ENCODE measurements at regions not wholly inside any gene's neighbourhood (a gene's known extent, or its start where the extent isn't known, plus 50 kb on each side); places are given as distances from the start of the nearest gene placed in this dataset.

DNA sequence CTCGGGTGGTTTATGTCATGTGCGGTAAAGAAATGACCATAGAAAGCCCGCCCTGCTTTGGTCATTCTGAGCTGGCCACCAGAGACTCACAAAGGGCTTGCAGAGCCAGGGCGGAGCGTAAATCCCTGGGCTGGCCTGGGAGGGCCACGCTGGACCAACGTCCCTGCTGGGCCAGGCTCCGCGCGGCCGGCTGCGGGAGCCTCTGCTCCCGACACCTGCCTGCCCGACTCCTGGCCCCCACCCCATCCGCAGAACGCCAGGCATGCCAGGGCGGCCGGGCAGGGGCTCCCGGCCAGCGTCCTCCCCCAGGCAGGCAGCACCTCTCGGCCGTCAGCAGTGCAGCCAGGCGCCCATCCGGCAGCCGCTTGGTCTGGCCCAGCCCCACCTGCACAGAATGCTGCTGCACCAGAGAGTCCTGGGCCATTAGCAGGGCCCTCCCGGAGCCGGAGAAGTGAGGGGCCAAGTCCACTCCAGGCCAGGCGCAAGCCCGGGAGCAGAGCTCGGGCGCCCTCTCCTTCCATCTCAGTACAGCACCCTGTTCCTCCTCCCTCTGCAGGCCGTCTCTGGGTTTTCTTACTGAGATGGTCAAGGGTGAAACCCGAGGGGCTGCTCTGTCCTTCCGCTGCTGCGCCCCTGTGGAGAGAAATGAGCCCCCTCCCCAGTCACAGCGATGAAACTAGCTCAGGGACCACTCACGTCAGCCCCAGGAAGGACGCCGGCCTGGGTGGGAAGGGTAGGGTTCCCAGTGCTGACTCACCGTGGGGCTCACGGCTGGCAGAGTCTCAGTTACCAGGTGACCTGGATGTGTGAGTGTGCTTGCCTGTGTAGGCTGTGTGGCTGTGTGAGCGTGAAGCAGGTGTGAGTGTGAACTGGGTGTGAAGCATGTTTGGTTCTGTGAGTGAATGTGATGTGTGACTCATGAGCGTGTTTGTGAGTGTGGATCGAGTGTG lies 83.3 kb downstream of the PTGR3 start (continued):
- no peak for TF ChIP-seq EGR1 (IDR thresholded peaks at IDR 0.05; ENCODE audit: low read depth)
- TF ChIP-seq CBX3 (IDR thresholded peaks at IDR 0.05; ENCODE audit: low read depth): no peak
- no peak for TF ChIP-seq EZH2 (IDR thresholded peaks at IDR 0.05)
- TF ChIP-seq, protein P1, sequence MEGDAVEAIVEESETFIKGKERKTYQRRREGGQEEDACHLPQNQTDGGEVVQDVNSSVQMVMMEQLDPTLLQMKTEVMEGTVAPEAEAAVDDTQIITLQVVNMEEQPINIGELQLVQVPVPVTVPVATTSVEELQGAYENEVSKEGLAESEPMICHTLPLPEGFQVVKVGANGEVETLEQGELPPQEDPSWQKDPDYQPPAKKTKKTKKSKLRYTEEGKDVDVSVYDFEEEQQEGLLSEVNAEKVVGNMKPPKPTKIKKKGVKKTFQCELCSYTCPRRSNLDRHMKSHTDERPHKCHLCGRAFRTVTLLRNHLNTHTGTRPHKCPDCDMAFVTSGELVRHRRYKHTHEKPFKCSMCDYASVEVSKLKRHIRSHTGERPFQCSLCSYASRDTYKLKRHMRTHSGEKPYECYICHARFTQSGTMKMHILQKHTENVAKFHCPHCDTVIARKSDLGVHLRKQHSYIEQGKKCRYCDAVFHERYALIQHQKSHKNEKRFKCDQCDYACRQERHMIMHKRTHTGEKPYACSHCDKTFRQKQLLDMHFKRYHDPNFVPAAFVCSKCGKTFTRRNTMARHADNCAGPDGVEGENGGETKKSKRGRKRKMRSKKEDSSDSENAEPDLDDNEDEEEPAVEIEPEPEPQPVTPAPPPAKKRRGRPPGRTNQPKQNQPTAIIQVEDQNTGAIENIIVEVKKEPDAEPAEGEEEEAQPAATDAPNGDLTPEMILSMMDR (IDR thresholded peaks at IDR 0.05 in 2 of 3, conservative IDR thresholded peaks at IDR 0.05 in 1 of 3; ENCODE audit: borderline replicate concordance in 1 of 3, insufficient read depth in 1 of 3, low read depth in 2 of 3, low read length in 2 of 3): no peak
- TF ChIP-seq CEBPB (IDR thresholded peaks at IDR 0.05; ENCODE audit: low read depth): no peak
- TF ChIP-seq, protein P2, sequence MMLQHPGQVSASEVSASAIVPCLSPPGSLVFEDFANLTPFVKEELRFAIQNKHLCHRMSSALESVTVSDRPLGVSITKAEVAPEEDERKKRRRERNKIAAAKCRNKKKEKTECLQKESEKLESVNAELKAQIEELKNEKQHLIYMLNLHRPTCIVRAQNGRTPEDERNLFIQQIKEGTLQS (IDR thresholded peaks at IDR 0.05): no peak
- TF ChIP-seq EZH2phosphoT487 (IDR thresholded peaks at IDR 0.05; ENCODE audit: borderline replicate concordance): no peak
- no peak for TF ChIP-seq SRF (IDR thresholded peaks at IDR 0.05; ENCODE audit: low read depth)
- no peak for TF ChIP-seq JUND (IDR thresholded peaks at IDR 0.05)

DNA sequence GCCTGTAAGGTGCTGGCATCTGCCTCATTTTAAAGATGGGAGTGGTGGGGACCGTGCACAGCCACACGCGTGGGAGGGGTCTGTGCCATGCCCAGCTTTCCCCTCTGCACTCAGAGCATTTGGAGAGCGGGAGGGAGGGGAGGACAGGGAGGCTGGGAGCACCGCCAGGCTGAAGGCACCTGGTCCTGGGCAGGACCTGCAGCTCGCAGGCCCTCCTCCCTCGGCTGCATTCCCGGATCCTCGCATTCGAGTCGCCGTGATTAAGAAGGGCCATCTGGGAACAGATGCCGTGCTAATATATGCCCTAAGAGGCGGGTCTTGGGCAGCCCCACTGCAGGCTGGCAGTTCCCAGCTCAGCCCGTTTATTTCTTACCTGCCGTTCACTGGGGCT lies 84.0 kb downstream of the PTGR3 start:
- H3K79me2 ChIP-seq (ENCODE audit: insufficient read depth, low read length): no peaks in the 10 kb centered on the region
- ATAC-seq (no peak), DNase-seq (ENCODE audit: low read depth, low spot score) (no peak)
- ChIA-PET POLR2A (no interaction called here), CTCF (no interaction called here), RAD21 (ENCODE audit: low non-redundant PET in 1 of 2, low total read pairs in 2 of 2, uncharacterized antibody in 2 of 2, unreplicated experiment in 2 of 2) (no interaction called here)
- no peak overlapping the region for H3K27ac ChIP-seq (ENCODE audit: low read depth, low read length)
- H3K4me1 ChIP-seq (ENCODE audit: control insufficient read depth in 1 of 2, insufficient read depth in 2 of 2, low read length in 2 of 2): peaks cover 0 to 9% of the 10 kb centered on the region in 2 experiments; a peak in 2 of 4 replicates
- H3K27me3 ChIP-seq (ENCODE audit: insufficient read depth, low read length): no peaks in the 10 kb centered on the region
- no peaks in the 10 kb centered on the region for H3K36me3 ChIP-seq (ENCODE audit: control insufficient read depth in 1 of 2, insufficient read depth in 2 of 2, low read length in 2 of 2)
- H3K4me3 ChIP-seq (replicated peaks in 1 of 2; ENCODE audit: low read depth in 1 of 2, low read length in 2 of 2): no peak overlapping the region
- H3K9me3 ChIP-seq (ENCODE audit: control insufficient read depth in 1 of 2, insufficient read depth in 1 of 2, low read depth in 1 of 2, low read length in 2 of 2): no peaks in the 10 kb centered on the region
- H3K9me2 ChIP-seq (ENCODE audit: insufficient read depth): no peaks in the 10 kb centered on the region
- no peak overlapping the region for H3K4me2 ChIP-seq (ENCODE audit: low read length)
- intact Hi-C loops (cut with micrococcal nuclease): no loop called here
- H3K9ac ChIP-seq (ENCODE audit: low read length): no peak overlapping the region
- TF ChIP-seq, protein P1 (IDR thresholded peaks at IDR 0.05 in 2 of 3, conservative IDR thresholded peaks at IDR 0.05 in 1 of 3; ENCODE audit: borderline replicate concordance in 1 of 3, insufficient read depth in 1 of 3, low read depth in 2 of 3, low read length in 2 of 3): no peak
- TF ChIP-seq EZH2phosphoT487 (IDR thresholded peaks at IDR 0.05; ENCODE audit: borderline replicate concordance) (no peak), SIN3A (IDR thresholded peaks at IDR 0.05; ENCODE audit: low read depth) (no peak), YY1 (IDR thresholded peaks at IDR 0.05; ENCODE audit: extremely low read depth, insufficient replicate concordance, low read depth, low read length) (no peak), CBX3 (IDR thresholded peaks at IDR 0.05; ENCODE audit: low read depth) (no peak), EGR1 (IDR thresholded peaks at IDR 0.05; ENCODE audit: low read depth) (no peak), POLR2A (IDR thresholded peaks at IDR 0.05; ENCODE audit: borderline replicate concordance, extremely low read depth, insufficient read depth, insufficient read length) (no peak)
- TF ChIP-seq, protein P3, sequence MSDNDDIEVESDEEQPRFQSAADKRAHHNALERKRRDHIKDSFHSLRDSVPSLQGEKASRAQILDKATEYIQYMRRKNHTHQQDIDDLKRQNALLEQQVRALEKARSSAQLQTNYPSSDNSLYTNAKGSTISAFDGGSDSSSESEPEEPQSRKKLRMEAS (IDR thresholded peaks at IDR 0.05): no peak
- BruUV-seq (replicated peaks): no TSS peak
- H4K20me1 ChIP-seq (ENCODE audit: insufficient read depth): no peaks in the 10 kb centered on the region
- H2AFZ ChIP-seq (ENCODE audit: low read depth, low read length, poor library complexity, severe bottlenecking): no peak overlapping the region
